ENCODE measurements at regions not wholly inside any gene's neighbourhood (a gene's known extent, or its start where the extent isn't known, plus 50 kb on each side); places are given as distances from the start of the nearest gene placed in this dataset.

- TF ChIP-seq, protein P1, sequence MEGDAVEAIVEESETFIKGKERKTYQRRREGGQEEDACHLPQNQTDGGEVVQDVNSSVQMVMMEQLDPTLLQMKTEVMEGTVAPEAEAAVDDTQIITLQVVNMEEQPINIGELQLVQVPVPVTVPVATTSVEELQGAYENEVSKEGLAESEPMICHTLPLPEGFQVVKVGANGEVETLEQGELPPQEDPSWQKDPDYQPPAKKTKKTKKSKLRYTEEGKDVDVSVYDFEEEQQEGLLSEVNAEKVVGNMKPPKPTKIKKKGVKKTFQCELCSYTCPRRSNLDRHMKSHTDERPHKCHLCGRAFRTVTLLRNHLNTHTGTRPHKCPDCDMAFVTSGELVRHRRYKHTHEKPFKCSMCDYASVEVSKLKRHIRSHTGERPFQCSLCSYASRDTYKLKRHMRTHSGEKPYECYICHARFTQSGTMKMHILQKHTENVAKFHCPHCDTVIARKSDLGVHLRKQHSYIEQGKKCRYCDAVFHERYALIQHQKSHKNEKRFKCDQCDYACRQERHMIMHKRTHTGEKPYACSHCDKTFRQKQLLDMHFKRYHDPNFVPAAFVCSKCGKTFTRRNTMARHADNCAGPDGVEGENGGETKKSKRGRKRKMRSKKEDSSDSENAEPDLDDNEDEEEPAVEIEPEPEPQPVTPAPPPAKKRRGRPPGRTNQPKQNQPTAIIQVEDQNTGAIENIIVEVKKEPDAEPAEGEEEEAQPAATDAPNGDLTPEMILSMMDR (IDR thresholded peaks at IDR 0.05; ENCODE audit: control insufficient read depth, extremely low read depth, insufficient read depth) = no peak
- DNase-seq (ENCODE audit: low read depth) = no peak
- no peak overlapping the region for H3K4me3 ChIP-seq (ENCODE audit: low read depth, low read length)
Measured at GRCh38 chr15:69798481-69799250, 299.1 kb downstream of the TLE3 start.

DNA sequence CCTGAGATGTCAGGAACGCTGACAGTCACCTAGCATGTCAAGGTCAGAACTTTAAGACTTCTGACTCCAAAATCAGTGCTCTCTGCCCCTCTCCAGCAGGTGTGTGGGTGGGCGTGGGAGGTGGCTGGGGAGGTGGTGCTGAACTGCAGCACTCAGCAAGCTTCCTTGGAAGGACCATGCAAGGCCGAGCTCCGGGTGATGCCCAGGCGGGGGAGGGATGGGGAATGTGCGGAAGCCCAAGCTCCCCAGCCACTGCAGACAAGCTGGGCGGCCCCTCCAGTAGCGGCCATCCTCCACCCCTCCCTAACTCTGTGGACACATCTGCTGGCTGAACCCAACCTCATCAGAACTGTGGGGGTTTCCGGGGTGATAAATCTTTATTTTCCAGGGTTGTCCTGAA is 296.6 kb downstream of the TLE3 start:
- TF ChIP-seq, protein P1 (IDR thresholded peaks at IDR 0.05; ENCODE audit: control insufficient read depth, extremely low read depth, insufficient read depth) = no peak
- DNase-seq (ENCODE audit: low read depth) = no peak
- H3K4me3 ChIP-seq (ENCODE audit: low read depth, low read length) = no peak overlapping the region

DNA sequence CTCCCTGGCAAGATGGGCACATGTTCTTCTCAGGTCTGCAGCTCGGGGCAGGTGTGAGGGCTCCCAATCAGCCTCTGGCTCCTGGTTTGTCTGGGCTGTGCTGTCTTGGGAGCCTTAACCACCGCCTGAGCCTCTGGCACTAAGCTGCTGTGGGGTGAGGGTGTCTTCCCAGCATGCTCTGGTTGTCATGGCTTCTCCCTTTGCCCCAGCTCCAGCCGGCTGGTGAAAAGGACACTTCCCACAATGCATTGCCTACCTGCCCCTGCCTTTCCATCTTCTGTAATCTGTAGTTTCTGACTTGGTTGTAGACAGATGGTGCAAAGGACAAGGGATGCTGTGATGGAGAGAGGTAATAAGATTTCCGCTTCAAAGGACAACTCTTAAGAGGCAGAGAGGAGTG is 295.3 kb downstream of the TLE3 start:
- TF ChIP-seq, protein P1 (IDR thresholded peaks at IDR 0.05; ENCODE audit: control insufficient read depth, extremely low read depth, insufficient read depth) = no peak
- DNase-seq (ENCODE audit: low read depth) = no peak
- no peak overlapping the region for H3K4me3 ChIP-seq (ENCODE audit: low read depth, low read length)

GRCh38 chr15:69804786-69805185 is 292.9 kb downstream of the TLE3 start:
- no peak for DNase-seq (ENCODE audit: low read depth)
- H3K4me3 ChIP-seq (ENCODE audit: low read depth, low read length) = no peak overlapping the region
- TF ChIP-seq, protein P1 (IDR thresholded peaks at IDR 0.05; ENCODE audit: control insufficient read depth, extremely low read depth, insufficient read depth) = no peak

DNA sequence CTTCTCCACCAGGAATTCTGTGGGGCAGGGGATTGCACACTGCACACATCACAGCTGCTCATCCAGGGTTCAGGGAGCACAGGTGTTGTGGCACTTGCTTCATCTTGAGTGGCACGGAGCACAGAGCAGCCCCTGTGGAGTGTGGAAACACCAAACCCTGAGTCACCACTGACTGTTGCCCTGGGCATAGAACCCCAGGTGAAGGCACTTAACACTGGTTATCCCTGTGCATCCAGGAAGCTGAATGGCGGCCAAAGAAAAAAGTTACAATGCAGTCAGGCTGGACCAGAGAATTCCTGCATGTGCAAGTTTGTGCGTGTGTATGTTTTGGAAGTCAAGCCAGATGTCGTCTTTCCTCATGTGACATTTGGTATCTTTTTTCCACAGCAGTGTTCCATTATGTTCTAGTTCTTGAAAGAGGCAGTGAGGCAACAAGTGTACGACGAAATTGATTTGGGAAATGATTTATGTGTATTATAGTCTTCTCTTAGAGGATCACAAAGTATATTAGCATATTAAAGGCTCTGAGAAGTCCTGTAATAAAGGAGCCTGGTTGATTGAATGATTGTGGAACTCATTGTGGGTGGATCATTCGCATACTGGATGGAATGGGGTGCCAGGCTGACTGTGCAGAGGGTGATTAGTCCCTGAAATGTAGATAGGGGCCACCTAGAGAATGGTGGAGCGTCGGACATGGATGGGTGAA is 292.3 kb downstream of the TLE3 start:
- no peak for DNase-seq (ENCODE audit: low read depth)
- TF ChIP-seq, protein P1 (IDR thresholded peaks at IDR 0.05; ENCODE audit: control insufficient read depth, extremely low read depth, insufficient read depth) = no peak
- H3K4me3 ChIP-seq (ENCODE audit: low read depth, low read length) = no peak overlapping the region

DNA sequence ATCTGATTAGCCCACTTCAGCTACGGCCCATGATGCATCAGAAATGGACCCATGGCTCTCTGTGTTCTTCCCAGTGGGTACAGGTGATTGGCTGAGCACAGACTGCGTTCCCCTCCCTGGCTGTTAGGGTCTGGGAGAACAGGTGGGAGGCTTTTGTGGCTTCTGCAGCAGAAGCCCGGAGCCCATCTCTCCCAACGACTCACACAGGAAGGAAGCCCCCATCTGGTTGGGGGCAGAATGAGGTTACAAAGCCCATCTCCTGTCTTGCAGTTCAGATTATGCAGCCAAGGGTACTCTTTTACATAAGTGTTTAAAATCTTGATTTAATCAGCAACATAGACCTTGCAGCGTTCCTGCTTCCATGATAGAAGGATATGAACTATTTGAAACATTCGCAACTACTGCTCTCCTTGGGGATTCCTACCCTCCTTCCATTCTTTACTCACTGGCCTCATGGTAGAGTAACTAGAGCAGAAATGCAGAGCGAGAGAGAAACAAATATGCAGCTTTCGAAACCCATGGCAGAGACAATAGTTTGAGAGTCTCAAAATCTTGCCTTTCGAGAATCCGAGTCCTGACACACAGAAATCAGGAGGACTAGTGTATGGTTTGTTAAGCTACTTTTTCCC is 291.3 kb downstream of the TLE3 start:
- no peak for DNase-seq (ENCODE audit: low read depth)
- TF ChIP-seq, protein P1 (IDR thresholded peaks at IDR 0.05; ENCODE audit: control insufficient read depth, extremely low read depth, insufficient read depth) = no peak
- H3K4me3 ChIP-seq (ENCODE audit: low read depth, low read length) = no peak overlapping the region
